ENCODE measurements at regions not wholly inside any gene's neighbourhood (a gene's known extent, or its start where the extent isn't known, plus 50 kb on each side); places are given as distances from the start of the nearest gene placed in this dataset.

DNA sequence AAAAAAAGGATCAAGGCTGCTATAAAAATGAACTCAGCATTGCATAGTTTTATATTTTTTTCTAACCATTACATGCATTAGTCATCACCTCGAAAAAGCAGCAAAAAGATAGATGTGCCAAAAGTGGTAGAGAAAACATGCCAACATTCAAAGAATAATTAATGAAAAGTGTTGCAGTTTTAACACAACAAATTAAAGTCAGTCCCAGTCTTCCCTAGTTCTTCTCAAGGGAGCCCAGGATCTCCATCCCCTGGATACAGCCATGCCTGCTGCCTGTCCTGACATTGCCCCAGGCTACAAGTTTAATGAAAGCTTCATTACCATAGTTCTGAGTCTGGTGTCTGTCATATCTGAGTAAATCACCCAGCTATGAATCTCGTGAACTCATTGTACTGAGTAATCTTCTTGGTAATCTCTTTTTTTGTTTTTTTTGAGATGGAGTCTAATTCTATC is 116.6 kb upstream of the KLF12 start:
- TF ChIP-seq, protein P1, sequence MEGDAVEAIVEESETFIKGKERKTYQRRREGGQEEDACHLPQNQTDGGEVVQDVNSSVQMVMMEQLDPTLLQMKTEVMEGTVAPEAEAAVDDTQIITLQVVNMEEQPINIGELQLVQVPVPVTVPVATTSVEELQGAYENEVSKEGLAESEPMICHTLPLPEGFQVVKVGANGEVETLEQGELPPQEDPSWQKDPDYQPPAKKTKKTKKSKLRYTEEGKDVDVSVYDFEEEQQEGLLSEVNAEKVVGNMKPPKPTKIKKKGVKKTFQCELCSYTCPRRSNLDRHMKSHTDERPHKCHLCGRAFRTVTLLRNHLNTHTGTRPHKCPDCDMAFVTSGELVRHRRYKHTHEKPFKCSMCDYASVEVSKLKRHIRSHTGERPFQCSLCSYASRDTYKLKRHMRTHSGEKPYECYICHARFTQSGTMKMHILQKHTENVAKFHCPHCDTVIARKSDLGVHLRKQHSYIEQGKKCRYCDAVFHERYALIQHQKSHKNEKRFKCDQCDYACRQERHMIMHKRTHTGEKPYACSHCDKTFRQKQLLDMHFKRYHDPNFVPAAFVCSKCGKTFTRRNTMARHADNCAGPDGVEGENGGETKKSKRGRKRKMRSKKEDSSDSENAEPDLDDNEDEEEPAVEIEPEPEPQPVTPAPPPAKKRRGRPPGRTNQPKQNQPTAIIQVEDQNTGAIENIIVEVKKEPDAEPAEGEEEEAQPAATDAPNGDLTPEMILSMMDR (optimal IDR thresholded peaks at IDR 0.05 in 1 of 3, IDR thresholded peaks at IDR 0.05 in 1 of 3, conservative IDR thresholded peaks at IDR 0.05 in 1 of 3; ENCODE audit: extremely low read depth in 1 of 3, insufficient read depth in 2 of 3, low read length in 3 of 3), result no peak
- TF ChIP-seq EZH2 (IDR thresholded peaks at IDR 0.05; ENCODE audit: low read length), result no peak
